ENCODE measurements at regions not wholly inside any gene's neighbourhood (a gene's known extent, or its start where the extent isn't known, plus 50 kb on each side); places are given as distances from the start of the nearest gene placed in this dataset.

DNA sequence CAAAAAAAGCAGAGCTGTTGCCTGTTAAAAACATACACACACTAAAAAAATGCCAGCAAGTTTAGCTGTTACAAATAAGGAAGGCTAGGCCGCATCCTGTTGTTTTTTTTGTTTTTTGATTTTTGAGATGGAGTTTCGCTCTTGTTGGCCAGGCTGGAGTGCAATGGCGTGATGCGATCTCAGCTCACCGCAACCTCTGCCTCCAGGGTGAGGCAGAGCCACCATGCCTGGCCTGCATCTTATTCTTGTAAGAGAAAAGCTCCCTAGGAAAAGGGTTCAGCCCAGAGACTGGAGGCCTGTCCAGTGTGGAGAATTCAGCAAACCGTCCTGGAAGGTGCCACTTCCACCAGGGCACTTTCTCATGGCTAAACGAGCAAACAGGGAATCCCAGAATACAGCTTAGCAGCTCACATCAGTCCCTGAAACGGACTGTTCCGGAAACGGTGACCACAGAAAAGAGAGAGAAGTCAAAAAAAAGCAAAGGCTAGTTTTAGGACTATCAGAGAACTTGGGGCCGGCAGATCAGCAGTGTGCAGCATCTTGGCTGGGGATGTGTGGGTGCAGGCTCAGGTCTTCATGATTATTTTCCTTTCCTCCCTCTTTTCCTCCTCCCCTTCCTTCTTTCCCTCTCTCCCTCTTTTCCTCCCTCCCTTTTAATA lies 283.6 kb downstream of the AJAP1 start:
- H3K9me3 ChIP-seq: peaks cover 8% of the 10 kb centered on the region
- TF ChIP-seq, protein P1, sequence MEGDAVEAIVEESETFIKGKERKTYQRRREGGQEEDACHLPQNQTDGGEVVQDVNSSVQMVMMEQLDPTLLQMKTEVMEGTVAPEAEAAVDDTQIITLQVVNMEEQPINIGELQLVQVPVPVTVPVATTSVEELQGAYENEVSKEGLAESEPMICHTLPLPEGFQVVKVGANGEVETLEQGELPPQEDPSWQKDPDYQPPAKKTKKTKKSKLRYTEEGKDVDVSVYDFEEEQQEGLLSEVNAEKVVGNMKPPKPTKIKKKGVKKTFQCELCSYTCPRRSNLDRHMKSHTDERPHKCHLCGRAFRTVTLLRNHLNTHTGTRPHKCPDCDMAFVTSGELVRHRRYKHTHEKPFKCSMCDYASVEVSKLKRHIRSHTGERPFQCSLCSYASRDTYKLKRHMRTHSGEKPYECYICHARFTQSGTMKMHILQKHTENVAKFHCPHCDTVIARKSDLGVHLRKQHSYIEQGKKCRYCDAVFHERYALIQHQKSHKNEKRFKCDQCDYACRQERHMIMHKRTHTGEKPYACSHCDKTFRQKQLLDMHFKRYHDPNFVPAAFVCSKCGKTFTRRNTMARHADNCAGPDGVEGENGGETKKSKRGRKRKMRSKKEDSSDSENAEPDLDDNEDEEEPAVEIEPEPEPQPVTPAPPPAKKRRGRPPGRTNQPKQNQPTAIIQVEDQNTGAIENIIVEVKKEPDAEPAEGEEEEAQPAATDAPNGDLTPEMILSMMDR (IDR thresholded peaks at IDR 0.05): no peak
- no peak for ATAC-seq
- no peaks in the 10 kb centered on the region for H3K4me1 ChIP-seq (ENCODE audit: low read depth)
- intact Hi-C loops (cut with DNase I, micrococcal nuclease): no loop called here
- no peak for DNase-seq
- H3K4me3 ChIP-seq: no peak overlapping the region
- no peaks in the 10 kb centered on the region for H3K36me3 ChIP-seq (ENCODE audit: low read depth)

DNA sequence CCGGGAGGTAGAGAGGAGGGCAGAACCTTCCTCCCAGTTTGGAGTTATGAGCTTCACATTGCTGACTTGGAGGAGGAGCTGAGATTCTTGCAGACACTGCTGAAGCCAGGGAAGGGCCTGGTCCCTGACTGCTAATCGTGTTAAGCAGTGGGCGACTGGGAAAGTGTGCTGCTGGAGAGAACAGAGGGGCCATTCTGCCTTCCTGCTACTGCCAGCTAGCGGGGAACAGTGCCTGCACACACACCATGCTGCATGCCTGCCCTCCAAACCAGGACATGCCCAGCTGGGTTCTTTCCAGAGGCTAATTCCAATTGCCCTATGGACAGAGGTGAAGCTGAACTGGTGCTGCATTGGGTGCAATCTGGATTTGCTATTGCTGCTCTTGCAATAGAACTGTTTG lies 281.4 kb downstream of the AJAP1 start:
- intact Hi-C loops (cut with DNase I, micrococcal nuclease): no loop called here
- H3K36me3 ChIP-seq (ENCODE audit: low read depth): no peaks in the 10 kb centered on the region

DNA sequence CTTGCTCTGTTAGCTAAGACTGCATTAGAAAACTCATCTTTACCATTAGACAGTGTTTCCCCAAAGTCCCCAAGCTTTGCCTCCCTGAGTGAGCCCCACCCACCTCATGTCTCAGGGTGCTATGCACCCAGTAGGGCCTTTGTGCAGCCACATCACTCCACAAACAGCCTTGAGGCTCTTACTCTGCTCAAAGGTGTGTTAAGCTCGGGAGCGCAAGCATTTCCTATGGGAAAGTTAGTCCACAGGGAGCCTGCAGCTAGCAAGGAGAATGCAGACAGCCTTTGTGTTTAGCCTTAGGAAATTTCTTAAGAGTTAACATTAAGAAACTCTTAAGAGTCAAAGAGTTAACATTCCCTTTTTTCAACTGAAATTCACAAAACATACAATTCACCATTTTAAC lies 278.8 kb downstream of the AJAP1 start:
- ATAC-seq: no peak

More for the DNA sequence above, 281.4 kb downstream of the AJAP1 start:
- Histone ChIP-seq H3K4me1 (ENCODE audit: low read depth) (no peaks in the 10 kb centered on the region), H3K4me3 (no peak overlapping the region), H3K9me3 (peaks cover 8% of the 10 kb centered on the region)
- DNase-seq (no peak), ATAC-seq (no peak)
- TF ChIP-seq, protein P1 (IDR thresholded peaks at IDR 0.05): no peak

DNA sequence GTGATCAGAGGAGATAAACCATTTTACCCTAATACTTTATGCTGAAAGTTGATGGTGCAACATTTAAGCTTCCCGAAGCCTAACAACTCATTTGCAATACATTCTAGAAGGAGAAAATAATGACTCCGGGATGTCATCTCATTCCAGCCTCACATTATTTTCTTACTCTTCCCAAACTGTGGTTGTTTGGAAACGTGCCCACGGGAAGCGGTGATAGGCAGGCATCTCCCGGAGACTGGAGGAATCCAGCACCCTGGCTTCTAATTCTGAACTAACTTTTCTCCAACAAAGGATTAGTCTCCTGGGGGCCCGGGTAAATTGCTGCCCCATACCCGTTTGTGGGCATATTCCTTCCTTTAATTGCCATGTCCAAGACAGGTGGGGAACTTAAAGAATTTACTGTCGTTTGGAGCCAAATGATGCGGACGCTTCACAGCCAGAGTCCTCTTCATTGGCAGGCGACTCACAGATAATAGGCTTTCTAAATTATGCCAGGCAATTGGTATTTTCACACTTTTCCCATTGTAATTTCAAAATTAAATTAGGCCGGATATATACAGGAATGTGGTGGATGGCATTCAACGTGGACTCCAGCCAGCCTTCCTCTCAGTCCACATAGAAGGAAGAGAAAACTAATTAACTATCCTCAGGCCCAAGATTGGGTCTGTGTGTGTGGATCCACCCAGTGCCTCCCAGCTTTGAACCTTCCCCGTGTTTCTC lies 278.1 kb downstream of the AJAP1 start:
- no peaks in the 10 kb centered on the region for H3K9me3 ChIP-seq
- H3K36me3 ChIP-seq (ENCODE audit: low read depth): no peaks in the 10 kb centered on the region
- intact Hi-C loops (cut with DNase I, micrococcal nuclease): no loop called here

More for the DNA sequence above, 278.8 kb downstream of the AJAP1 start:
- intact Hi-C loops (cut with DNase I, micrococcal nuclease): no loop called here
- Histone ChIP-seq H3K36me3 (ENCODE audit: low read depth) (no peaks in the 10 kb centered on the region), H3K4me1 (ENCODE audit: low read depth) (no peaks in the 10 kb centered on the region), H3K9me3 (no peaks in the 10 kb centered on the region), H3K4me3 (no peak overlapping the region)
- TF ChIP-seq, protein P1 (IDR thresholded peaks at IDR 0.05): no peak
- no peak for DNase-seq

DNA sequence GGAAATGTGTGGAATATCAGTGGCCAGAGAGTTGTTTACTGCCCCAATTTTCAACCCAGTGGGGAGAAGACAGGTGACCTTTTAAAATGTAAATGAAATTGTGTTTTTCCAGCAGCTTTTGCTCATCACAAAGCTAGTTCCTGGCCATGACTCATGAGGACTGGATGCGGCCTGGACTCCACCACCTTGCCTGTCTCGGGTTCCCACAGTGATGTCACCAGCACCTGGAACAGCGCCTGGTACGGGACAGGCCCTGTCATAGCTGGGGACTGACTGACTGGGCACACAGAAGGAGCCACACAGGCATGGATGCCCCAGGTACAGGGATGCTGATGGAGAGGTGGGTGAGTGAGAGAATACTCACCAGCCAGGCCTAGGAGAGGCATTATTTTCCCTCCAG lies 277.1 kb downstream of the AJAP1 start:
- DNase-seq: no peak
- no peaks in the 10 kb centered on the region for H3K36me3 ChIP-seq (ENCODE audit: low read depth)

More for the DNA sequence above, 278.1 kb downstream of the AJAP1 start:
- TF ChIP-seq, protein P1 (IDR thresholded peaks at IDR 0.05): no peak
- ATAC-seq (no peak), DNase-seq (no peak)
- H3K4me3 ChIP-seq: no peak overlapping the region
- H3K4me1 ChIP-seq (ENCODE audit: low read depth): no peaks in the 10 kb centered on the region

More for the DNA sequence above, 277.1 kb downstream of the AJAP1 start:
- Histone ChIP-seq H3K4me3 (no peak overlapping the region), H3K9me3 (no peaks in the 10 kb centered on the region), H3K4me1 (ENCODE audit: low read depth) (no peaks in the 10 kb centered on the region)
- TF ChIP-seq, protein P1 (IDR thresholded peaks at IDR 0.05): no peak
- intact Hi-C loops (cut with DNase I, micrococcal nuclease): no loop called here
- ATAC-seq: no peak

Measured in mucosa of descending colon (tissue), 3 donors.